Activated naive CD4-positive, alpha-beta T cell treated with anti-CD3 and anti-CD28 coated beads, Interleukin-2, amount 50 U/mL, for 72 hours (primary cell): ENCODE measurements at regions not wholly inside any gene's neighbourhood (a gene's known extent, or its start where the extent isn't known, plus 50 kb on each side); places are given as distances from the start of the nearest gene placed in this dataset.

Experiments
- ATAC-seq, 2 donors: fragments of 150-1000 bp; cut with Tn5 transposase; 2 replicates each; pipeline ENCODE4 v1.10.0; 2021; ENCODE audit warnings: mild to moderate bottlenecking in 2 of 2, moderate library complexity in 2 of 2
- DNase-seq, 2 donors: peaks; one replicate each; pipeline ENCODE4 v3.0.0; 2021 to 2022; ENCODE audit warnings: low spot score in 2 of 2
- H3K27ac Mint-ChIP-seq, 2 donors: one replicate each; pipeline ENCODE4 v1.8.0; 2022; ENCODE audit warnings: mild to moderate bottlenecking in 2 of 2, mixed read lengths in 2 of 2
- H3K36me3 Mint-ChIP-seq, 2 donors: one replicate each; pipeline ENCODE4 v1.8.0; 2022; ENCODE audit warnings: mixed read lengths in 2 of 2
- H3K9me3 Mint-ChIP-seq, 2 donors: one replicate each; pipeline ENCODE4 v1.8.0; 2022; ENCODE audit warnings: mixed read lengths in 2 of 2

GRCh38 chr1:70907563-70908310 lies 139.9 kb downstream of the PTGER3 start:
- DNase-seq (no peak), ATAC-seq (no peak)
- no peak overlapping the region for H3K27ac Mint-ChIP-seq
- peaks cover 5 to 10% of the 10 kb centered on the region in 2 donors for H3K9me3 Mint-ChIP-seq
- no peaks in the 10 kb centered on the region for H3K36me3 Mint-ChIP-seq

GRCh38 chr1:70909262-70909822 lies 138.3 kb downstream of the PTGER3 start:
- Mint-ChIP-seq H3K9me3 (peaks cover 1 to 5% of the 10 kb centered on the region in 2 donors), H3K36me3 (no peaks in the 10 kb centered on the region), H3K27ac (no peak overlapping the region)
- DNase-seq (no peak), ATAC-seq (no peak)

- Mint-ChIP-seq H3K36me3 (no peaks in the 10 kb centered on the region), H3K27ac (no peak overlapping the region), H3K9me3 (peaks cover 0 to 4% of the 10 kb centered on the region in 2 donors)
- ATAC-seq (peak; percentile 33 to 63), DNase-seq (no peak)
These were observed 137.6 kb downstream of the PTGER3 start for GRCh38 chr1:70910013-70910412.

GRCh38 chr1:70911861-70912260 lies 135.8 kb downstream of the PTGER3 start:
- no peak for DNase-seq
- H3K27ac Mint-ChIP-seq = no peak overlapping the region
- no peaks in the 10 kb centered on the region for H3K36me3 Mint-ChIP-seq
- no peaks in the 10 kb centered on the region for H3K9me3 Mint-ChIP-seq
- no peak for ATAC-seq

GRCh38 chr1:70914224-70914623 lies 133.4 kb downstream of the PTGER3 start:
- no peak for ATAC-seq
- Mint-ChIP-seq H3K9me3 (no peaks in the 10 kb centered on the region), H3K27ac (no peak overlapping the region), H3K36me3 (no peaks in the 10 kb centered on the region)
- DNase-seq = no peak

GRCh38 chr1:70915258-70916033 lies 132.2 kb downstream of the PTGER3 start:
- Mint-ChIP-seq H3K9me3 (no peaks in the 10 kb centered on the region), H3K36me3 (no peaks in the 10 kb centered on the region), H3K27ac (no peak overlapping the region)
- no peak for ATAC-seq
- no peak for DNase-seq

GRCh38 chr1:70916034-70916427 lies 131.6 kb downstream of the PTGER3 start:
- H3K9me3 Mint-ChIP-seq = peaks cover 0 to under 1% of the 10 kb centered on the region in 2 donors
- H3K27ac Mint-ChIP-seq = no peak overlapping the region

GRCh38 chr1:70919706-70920323 lies 127.8 kb downstream of the PTGER3 start:
- Mint-ChIP-seq H3K36me3 (peaks cover 0 to 6% of the 10 kb centered on the region in 2 donors), H3K27ac (no peak overlapping the region), H3K9me3 (peaks cover 0 to 14% of the 10 kb centered on the region in 2 donors)
- DNase-seq (no peak), ATAC-seq (no peak)

More at GRCh38 chr1:70916034-70916427, 131.6 kb downstream of the PTGER3 start:
- ATAC-seq = no peak
- no peak for DNase-seq
- H3K36me3 Mint-ChIP-seq = no peaks in the 10 kb centered on the region
